Fibroblast of lung (primary cell): ENCODE measurements at regions not wholly inside any gene's neighbourhood (a gene's known extent, or its start where the extent isn't known, plus 50 kb on each side); places are given as distances from the start of the nearest gene placed in this dataset.

ENCODE experiments used
- DNase-seq, 2 donors: peaks; one replicate each; pipeline versions ENCODE4 v3.0.0 to v3.0.0-alpha.2; 2010; ENCODE audit warnings: low read depth in 2 of 2
- H2AFZ ChIP-seq: 2 replicates; pipeline ENCODE4 v1.5.1; 2012; ENCODE audit warnings: low read length, control low read depth, inconsistent platforms
- H3K27ac ChIP-seq: 2 replicates; pipeline ENCODE4 v1.5.1; 2011; ENCODE audit warnings: low read length, control low read depth; ENCODE audit not compliant: insufficient read depth
- H3K27me3 ChIP-seq: 2 replicates; pipeline ENCODE4 v1.5.1; 2011; ENCODE audit warnings: mild to moderate bottlenecking, low read length; ENCODE audit not compliant: control insufficient read depth, insufficient read depth
- H3K36me3 ChIP-seq: 2 replicates; pipeline ENCODE4 v1.5.1; 2011; ENCODE audit warnings: low read length; ENCODE audit not compliant: control insufficient read depth, insufficient read depth
- H3K4me1 ChIP-seq: 2 replicates; pipeline ENCODE4 v1.5.1; 2011; ENCODE audit warnings: low read length; ENCODE audit not compliant: control insufficient read depth, insufficient read depth; ENCODE audit errors: extremely low read depth
- H3K4me2 ChIP-seq: 2 replicates; pipeline ENCODE4 v1.5.1; 2011; ENCODE audit warnings: low read length, control low read depth; ENCODE audit not compliant: insufficient read depth; ENCODE audit errors: extremely low read depth
- H3K4me3 ChIP-seq, 4 experiments: fragments of 200-600 bp in 1 of 4; sonication (generic) in 1 of 4; replicated peaks in 1 of 4; 2 replicates each; pipeline ENCODE4 v1.5.1; 2011 to 2016; ENCODE audit warnings: low read length in 4 of 4, low read depth in 3 of 4, mild to moderate bottlenecking in 3 of 4, control low read depth in 2 of 4, inconsistent platforms in 1 of 4, mixed read lengths in 1 of 4; ENCODE audit not compliant: insufficient read depth in 1 of 4; ENCODE audit errors: control extremely low read depth in 1 of 4
- H3K79me2 ChIP-seq: 2 replicates; pipeline ENCODE4 v1.5.1; 2012; ENCODE audit warnings: mild to moderate bottlenecking, low read length, inconsistent platforms; ENCODE audit not compliant: control insufficient read depth, insufficient read depth
- H3K9ac ChIP-seq: 2 replicates; pipeline ENCODE4 v1.5.1; 2011; ENCODE audit warnings: mild to moderate bottlenecking, low read length, control low read depth; ENCODE audit not compliant: insufficient read depth
- H3K9me3 ChIP-seq: 2 replicates; pipeline ENCODE4 v1.5.1; 2012; ENCODE audit warnings: low read depth, low read length; ENCODE audit not compliant: control insufficient read depth, insufficient read depth
- H4K20me1 ChIP-seq: 2 replicates; pipeline ENCODE4 v1.5.1; 2011; ENCODE audit warnings: low read length; ENCODE audit not compliant: control insufficient read depth, insufficient read depth; ENCODE audit errors: extremely low read depth
- EZH2 ChIP-seq: IDR thresholded peaks from 2 replicates; pipeline ENCODE4 v1.5.1; 2012; ENCODE audit warnings: low read length, control low read depth, mild to moderate bottlenecking; ENCODE audit errors: missing control alignments
- TF ChIP-seq, protein P1 (sequence below), 2 donors: IDR thresholded peaks in 1 of 2; conservative IDR thresholded peaks in 1 of 2; 1 replicate in 1 of 2; 2 replicates in 1 of 2; pipeline ENCODE4 v1.5.1; 2011 to 2012; ENCODE audit warnings: low read length in 2 of 2, control low read depth in 1 of 2, inconsistent platforms in 1 of 2, low read depth in 1 of 2, mild to moderate bottlenecking in 1 of 2

DNA sequence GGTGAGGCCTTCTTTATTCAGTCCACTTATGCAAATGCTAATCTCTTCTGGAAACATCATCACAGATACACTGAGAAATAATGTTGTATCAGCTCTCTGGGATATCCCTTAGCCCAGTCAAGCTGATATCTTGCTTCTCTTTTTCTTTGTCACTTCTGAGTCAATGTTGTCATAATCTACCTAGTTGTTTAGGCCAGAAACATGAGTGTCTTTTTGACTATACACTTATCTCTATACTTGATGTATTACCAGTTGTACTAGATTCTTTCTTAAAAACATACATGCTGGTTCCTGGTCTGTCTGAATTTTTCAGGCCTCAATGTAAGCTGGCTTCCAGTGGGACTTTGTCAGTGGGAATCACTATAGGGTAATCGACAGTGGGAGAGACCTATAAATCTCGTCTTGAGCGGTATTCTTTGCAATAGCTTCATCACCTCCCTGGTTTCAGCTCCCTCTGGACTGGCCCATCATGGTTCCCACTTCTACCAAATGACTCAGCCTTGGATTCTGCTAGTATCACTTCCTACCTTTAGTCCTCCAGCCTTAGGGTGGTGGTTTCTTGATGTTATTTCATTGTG is 135.2 kb upstream of the CYYR1 start:
- no peaks in the 10 kb centered on the region for H3K4me1 ChIP-seq
- no peak overlapping the region for H2AFZ ChIP-seq
- H4K20me1 ChIP-seq = no peaks in the 10 kb centered on the region
- no peaks in the 10 kb centered on the region for H3K36me3 ChIP-seq
- no peak overlapping the region for H3K27ac ChIP-seq
- no peak for DNase-seq
- TF ChIP-seq EZH2 = no peak
- TF ChIP-seq, protein P1, sequence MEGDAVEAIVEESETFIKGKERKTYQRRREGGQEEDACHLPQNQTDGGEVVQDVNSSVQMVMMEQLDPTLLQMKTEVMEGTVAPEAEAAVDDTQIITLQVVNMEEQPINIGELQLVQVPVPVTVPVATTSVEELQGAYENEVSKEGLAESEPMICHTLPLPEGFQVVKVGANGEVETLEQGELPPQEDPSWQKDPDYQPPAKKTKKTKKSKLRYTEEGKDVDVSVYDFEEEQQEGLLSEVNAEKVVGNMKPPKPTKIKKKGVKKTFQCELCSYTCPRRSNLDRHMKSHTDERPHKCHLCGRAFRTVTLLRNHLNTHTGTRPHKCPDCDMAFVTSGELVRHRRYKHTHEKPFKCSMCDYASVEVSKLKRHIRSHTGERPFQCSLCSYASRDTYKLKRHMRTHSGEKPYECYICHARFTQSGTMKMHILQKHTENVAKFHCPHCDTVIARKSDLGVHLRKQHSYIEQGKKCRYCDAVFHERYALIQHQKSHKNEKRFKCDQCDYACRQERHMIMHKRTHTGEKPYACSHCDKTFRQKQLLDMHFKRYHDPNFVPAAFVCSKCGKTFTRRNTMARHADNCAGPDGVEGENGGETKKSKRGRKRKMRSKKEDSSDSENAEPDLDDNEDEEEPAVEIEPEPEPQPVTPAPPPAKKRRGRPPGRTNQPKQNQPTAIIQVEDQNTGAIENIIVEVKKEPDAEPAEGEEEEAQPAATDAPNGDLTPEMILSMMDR (conservative IDR thresholded peaks at IDR 0.05 in 1 of 2, IDR thresholded peaks at IDR 0.05 in 1 of 2; ENCODE audit: low read depth in 1 of 2, low read length in 2 of 2) = no peak
- H3K27me3 ChIP-seq = no peaks in the 10 kb centered on the region
- no peak overlapping the region for H3K4me3 ChIP-seq
- H3K9me3 ChIP-seq = no peaks in the 10 kb centered on the region
- no peak overlapping the region for H3K4me2 ChIP-seq
- no peak overlapping the region for H3K9ac ChIP-seq
- H3K79me2 ChIP-seq = no peaks in the 10 kb centered on the region

DNA sequence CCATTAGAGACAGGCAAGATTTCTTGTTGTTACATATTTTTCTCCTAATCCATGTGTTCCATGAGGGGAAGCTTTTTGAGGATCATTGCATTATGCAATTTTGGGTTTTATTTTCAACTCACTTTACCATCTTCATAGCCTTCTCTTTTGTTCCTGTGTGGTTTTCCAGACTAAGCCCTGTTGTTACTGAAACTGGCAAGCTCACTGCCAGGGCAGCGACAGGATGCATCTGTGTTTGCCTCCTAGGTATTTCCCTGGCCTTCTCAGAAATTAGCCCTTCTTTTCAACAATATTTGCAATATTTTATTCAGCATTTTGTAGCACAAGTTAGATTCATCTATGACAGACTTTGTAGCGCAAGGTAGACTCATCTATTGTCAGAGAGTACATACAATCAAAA is 134.2 kb upstream of the CYYR1 start:
- no peaks in the 10 kb centered on the region for H3K27me3 ChIP-seq
- H3K9ac ChIP-seq = no peak overlapping the region
- no peak for DNase-seq
- no peaks in the 10 kb centered on the region for H3K4me1 ChIP-seq
- no peaks in the 10 kb centered on the region for H3K9me3 ChIP-seq
- H3K4me3 ChIP-seq = no peak overlapping the region
- no peaks in the 10 kb centered on the region for H3K79me2 ChIP-seq
- H2AFZ ChIP-seq = no peak overlapping the region
- H3K36me3 ChIP-seq = no peaks in the 10 kb centered on the region
- no peaks in the 10 kb centered on the region for H4K20me1 ChIP-seq
- H3K27ac ChIP-seq = no peak overlapping the region
- TF ChIP-seq EZH2 = no peak
- TF ChIP-seq, protein P1 (conservative IDR thresholded peaks at IDR 0.05 in 1 of 2, IDR thresholded peaks at IDR 0.05 in 1 of 2; ENCODE audit: low read depth in 1 of 2, low read length in 2 of 2) = no peak
- no peak overlapping the region for H3K4me2 ChIP-seq

DNA sequence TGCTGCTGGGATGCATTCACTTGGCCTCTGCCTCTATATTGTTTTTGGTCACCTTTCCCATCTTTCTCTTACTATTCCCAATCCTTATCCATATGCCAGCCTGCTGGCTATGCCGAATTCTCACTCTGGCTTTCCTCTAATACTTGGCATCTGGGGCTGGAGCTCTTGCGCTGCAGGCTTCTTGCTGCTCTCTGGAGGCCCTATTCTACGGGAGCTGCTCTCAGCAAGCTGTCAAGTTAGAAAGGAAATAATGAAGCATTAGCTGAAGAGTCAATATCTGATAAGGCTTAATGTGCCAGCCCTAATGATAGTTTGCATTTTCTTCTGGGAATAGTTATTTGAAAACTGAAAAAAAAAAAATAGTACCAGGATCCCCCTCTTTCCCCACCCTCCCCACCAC is 125.3 kb upstream of the CYYR1 start:
- Histone ChIP-seq H4K20me1 (no peaks in the 10 kb centered on the region), H3K27ac (no peak overlapping the region), H3K9me3 (no peaks in the 10 kb centered on the region), H3K27me3 (no peaks in the 10 kb centered on the region), H3K36me3 (no peaks in the 10 kb centered on the region), H3K9ac (no peak overlapping the region), H3K4me1 (no peaks in the 10 kb centered on the region), H3K4me3 (no peak overlapping the region), H3K79me2 (no peaks in the 10 kb centered on the region), H2AFZ (no peak overlapping the region), H3K4me2 (no peak overlapping the region)
- no peak for TF ChIP-seq EZH2
- no peak for DNase-seq
